ENCODE measurements at regions not wholly inside any gene's neighbourhood (a gene's known extent, or its start where the extent isn't known, plus 50 kb on each side); places are given as distances from the start of the nearest gene placed in this dataset.

DNA sequence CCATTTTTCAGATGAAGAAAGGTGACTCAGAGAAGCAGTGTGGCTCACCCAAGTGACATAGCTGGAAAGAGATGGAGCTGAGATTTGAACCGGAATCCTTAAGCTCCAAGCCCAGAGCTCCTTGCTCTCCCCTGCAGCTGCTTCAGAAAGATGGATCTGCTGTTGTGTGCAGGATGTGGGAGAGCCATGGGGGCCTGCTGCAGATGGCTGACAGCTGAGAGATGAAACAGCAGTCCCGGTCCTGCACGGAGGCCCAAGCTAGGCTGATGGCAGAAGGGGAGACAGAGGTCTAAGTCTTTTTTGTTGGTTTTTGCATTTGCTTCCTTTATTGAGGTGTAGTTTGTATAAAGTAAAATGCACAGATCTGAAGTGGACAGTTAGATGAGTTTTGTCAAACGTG lies 69.8 kb upstream of the FOXP4 start:
- no peak for DNase-seq (ENCODE audit: low read depth, low spot score)
- Histone ChIP-seq H4K20me1 (replicated peaks; ENCODE audit: control insufficient read depth, extremely low read depth, insufficient read depth, low read length) (no peaks in the 10 kb centered on the region), H3K4me2 (ENCODE audit: insufficient read depth, low read length) (no peak overlapping the region), H3K27me3 (ENCODE audit: control insufficient read depth in 2 of 2, insufficient read depth in 2 of 2, low read length in 2 of 2) (peaks cover 6 to 22% of the 10 kb centered on the region in 2 experiments), H3K9me1 (replicated peaks; ENCODE audit: control insufficient read depth, extremely low read depth, insufficient read depth, low read length) (no peaks in the 10 kb centered on the region), H3K4me1 (ENCODE audit: control insufficient read depth, extremely low read depth, insufficient read depth, low read length) (no peaks in the 10 kb centered on the region), H3K4me3 (replicated peaks in 1 of 3; ENCODE audit: insufficient read depth in 1 of 3, low read depth in 1 of 3, low read length in 3 of 3) (no peak overlapping the region), H3K79me2 (ENCODE audit: control insufficient read depth, insufficient read depth, low read length) (no peaks in the 10 kb centered on the region), H3K9me3 (replicated peaks; ENCODE audit: control insufficient read depth, insufficient read depth, low read length) (no peaks in the 10 kb centered on the region), H2AFZ (ENCODE audit: low read depth, low read length) (no peak overlapping the region), H3K27ac (ENCODE audit: insufficient read depth, low read depth, low read length) (no peak overlapping the region), H3K9ac (replicated peaks; ENCODE audit: extremely low read depth, insufficient read depth, low read length) (no peak overlapping the region), H3K36me3 (ENCODE audit: control insufficient read depth in 2 of 2, extremely low read depth in 1 of 2, insufficient read depth in 2 of 2, low read length in 2 of 2) (no peaks in the 10 kb centered on the region)
- ChIA-PET POLR2A (no interaction called here), CTCF (no interaction called here)
- FAIRE-seq = no peak
- no TSS peak for BruUV-seq (replicated peaks)
- dilution Hi-C loops (cut with MboI; ENCODE audit: extremely low pct_ligation_motif_present, low sequenced_read_pairs) (no loop called here), intact Hi-C loops (cut with micrococcal nuclease) (no loop called here)
- no peak for TF ChIP-seq MAX (IDR thresholded peaks at IDR 0.05; ENCODE audit: insufficient read depth, insufficient read length)
- TF ChIP-seq GATA2 (IDR thresholded peaks at IDR 0.05; ENCODE audit: insufficient read depth, insufficient read length, low read depth, low read length) = no peak
- no peak for TF ChIP-seq MYC (IDR thresholded peaks at IDR 0.05; ENCODE audit: low read depth, low read length)
- no peak for TF ChIP-seq POLR2AphosphoS5 (IDR thresholded peaks at IDR 0.05; ENCODE audit: insufficient read depth, low read depth, low read length)
- TF ChIP-seq, protein P1, sequence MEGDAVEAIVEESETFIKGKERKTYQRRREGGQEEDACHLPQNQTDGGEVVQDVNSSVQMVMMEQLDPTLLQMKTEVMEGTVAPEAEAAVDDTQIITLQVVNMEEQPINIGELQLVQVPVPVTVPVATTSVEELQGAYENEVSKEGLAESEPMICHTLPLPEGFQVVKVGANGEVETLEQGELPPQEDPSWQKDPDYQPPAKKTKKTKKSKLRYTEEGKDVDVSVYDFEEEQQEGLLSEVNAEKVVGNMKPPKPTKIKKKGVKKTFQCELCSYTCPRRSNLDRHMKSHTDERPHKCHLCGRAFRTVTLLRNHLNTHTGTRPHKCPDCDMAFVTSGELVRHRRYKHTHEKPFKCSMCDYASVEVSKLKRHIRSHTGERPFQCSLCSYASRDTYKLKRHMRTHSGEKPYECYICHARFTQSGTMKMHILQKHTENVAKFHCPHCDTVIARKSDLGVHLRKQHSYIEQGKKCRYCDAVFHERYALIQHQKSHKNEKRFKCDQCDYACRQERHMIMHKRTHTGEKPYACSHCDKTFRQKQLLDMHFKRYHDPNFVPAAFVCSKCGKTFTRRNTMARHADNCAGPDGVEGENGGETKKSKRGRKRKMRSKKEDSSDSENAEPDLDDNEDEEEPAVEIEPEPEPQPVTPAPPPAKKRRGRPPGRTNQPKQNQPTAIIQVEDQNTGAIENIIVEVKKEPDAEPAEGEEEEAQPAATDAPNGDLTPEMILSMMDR (IDR thresholded peaks at IDR 0.05; ENCODE audit: extremely low read depth in 1 of 2, insufficient read depth in 1 of 2, low read depth in 1 of 2, low read length in 2 of 2) = no peak
- TF ChIP-seq JUN (IDR thresholded peaks at IDR 0.05; ENCODE audit: borderline replicate concordance, insufficient read depth, insufficient read length, low read depth) = no peak
- TF ChIP-seq EZH2 (IDR thresholded peaks at IDR 0.05; ENCODE audit: borderline replicate concordance, low read depth, low read length, severe bottlenecking) = no peak
- TF ChIP-seq FOS (IDR thresholded peaks at IDR 0.05; ENCODE audit: borderline replicate concordance, insufficient read depth, low read length) = no peak
- TF ChIP-seq POLR2A (IDR thresholded peaks at IDR 0.05; ENCODE audit: low read depth, low read length) = no peak
